ENCODE measurements at regions not wholly inside any gene's neighbourhood (a gene's known extent, or its start where the extent isn't known, plus 50 kb on each side); places are given as distances from the start of the nearest gene placed in this dataset.

GRCh38 chr5:68405026-68405684, 189.6 kb downstream of the PIK3R1 start:
- DNase-seq (ENCODE audit: low spot score) = no peak
- no peaks in the 10 kb centered on the region for H3K36me3 ChIP-seq (ENCODE audit: low read depth)
- no peak for TF ChIP-seq CTCF (IDR thresholded peaks at IDR 0.05; ENCODE audit: poor library complexity, severe bottlenecking)
- no peak overlapping the region for H3K27ac ChIP-seq (ENCODE audit: poor library complexity, severe bottlenecking)
- ATAC-seq (ENCODE audit: low read depth) = peak; percentile 71
- H3K4me3 ChIP-seq (ENCODE audit: severe bottlenecking) = no peak overlapping the region
- H3K4me1 ChIP-seq (ENCODE audit: insufficient read depth, poor library complexity, severe bottlenecking) = peaks cover 22% of the 10 kb centered on the region
- H3K27me3 ChIP-seq (ENCODE audit: insufficient read depth, poor library complexity, severe bottlenecking) = no peaks in the 10 kb centered on the region
- no peaks in the 10 kb centered on the region for H3K9me3 ChIP-seq (ENCODE audit: severe bottlenecking)

GRCh38 chr5:68405784-68406743, 190.5 kb downstream of the PIK3R1 start:
- Histone ChIP-seq H3K4me3 (ENCODE audit: severe bottlenecking) (no peak overlapping the region), H3K4me1 (ENCODE audit: insufficient read depth, poor library complexity, severe bottlenecking) (peaks cover 22% of the 10 kb centered on the region), H3K36me3 (ENCODE audit: low read depth) (no peaks in the 10 kb centered on the region), H3K9me3 (ENCODE audit: severe bottlenecking) (no peaks in the 10 kb centered on the region), H3K27ac (ENCODE audit: poor library complexity, severe bottlenecking) (peak overlapping the region; percentile 9), H3K27me3 (ENCODE audit: insufficient read depth, poor library complexity, severe bottlenecking) (no peaks in the 10 kb centered on the region)
- DNase-seq (ENCODE audit: low spot score) (no peak), ATAC-seq (ENCODE audit: low read depth) (0 out of 3 replicates have a peak, but pooled peaks have one; percentile 10)
- TF ChIP-seq CTCF (IDR thresholded peaks at IDR 0.05; ENCODE audit: poor library complexity, severe bottlenecking) = no peak

- H3K9me3 ChIP-seq (ENCODE audit: severe bottlenecking) = no peaks in the 10 kb centered on the region
- H3K4me3 ChIP-seq (ENCODE audit: severe bottlenecking) = no peak overlapping the region
- no peaks in the 10 kb centered on the region for H3K36me3 ChIP-seq (ENCODE audit: low read depth)
- no peaks in the 10 kb centered on the region for H3K27me3 ChIP-seq (ENCODE audit: insufficient read depth, poor library complexity, severe bottlenecking)
- peak overlapping the region; percentile 9 for H3K27ac ChIP-seq (ENCODE audit: poor library complexity, severe bottlenecking)
- ATAC-seq (ENCODE audit: low read depth) (peak; percentile 22; the same call in 1 of the 3 replicates), DNase-seq (ENCODE audit: low spot score) (no peak)
- no peak for TF ChIP-seq CTCF (IDR thresholded peaks at IDR 0.05; ENCODE audit: poor library complexity, severe bottlenecking)
- H3K4me1 ChIP-seq (ENCODE audit: insufficient read depth, poor library complexity, severe bottlenecking) = peaks cover 22% of the 10 kb centered on the region
These were observed 191.2 kb downstream of the PIK3R1 start for GRCh38 chr5:68406767-68407241.

GRCh38 chr5:68407311-68408239, 192.0 kb downstream of the PIK3R1 start:
- no peaks in the 10 kb centered on the region for H3K9me3 ChIP-seq (ENCODE audit: severe bottlenecking)
- ATAC-seq (ENCODE audit: low read depth) (no peak), DNase-seq (ENCODE audit: low spot score) (no peak)
- no peaks in the 10 kb centered on the region for H3K27me3 ChIP-seq (ENCODE audit: insufficient read depth, poor library complexity, severe bottlenecking)
- H3K4me3 ChIP-seq (ENCODE audit: severe bottlenecking) = no peak overlapping the region
- no peaks in the 10 kb centered on the region for H3K36me3 ChIP-seq (ENCODE audit: low read depth)
- TF ChIP-seq CTCF (IDR thresholded peaks at IDR 0.05; ENCODE audit: poor library complexity, severe bottlenecking) = no peak
- no peak overlapping the region for H3K27ac ChIP-seq (ENCODE audit: poor library complexity, severe bottlenecking)
- peaks cover 22% of the 10 kb centered on the region for H3K4me1 ChIP-seq (ENCODE audit: insufficient read depth, poor library complexity, severe bottlenecking)
